ENCODE measurements at regions not wholly inside any gene's neighbourhood (a gene's known extent, or its start where the extent isn't known, plus 50 kb on each side); places are given as distances from the start of the nearest gene placed in this dataset.

DNA sequence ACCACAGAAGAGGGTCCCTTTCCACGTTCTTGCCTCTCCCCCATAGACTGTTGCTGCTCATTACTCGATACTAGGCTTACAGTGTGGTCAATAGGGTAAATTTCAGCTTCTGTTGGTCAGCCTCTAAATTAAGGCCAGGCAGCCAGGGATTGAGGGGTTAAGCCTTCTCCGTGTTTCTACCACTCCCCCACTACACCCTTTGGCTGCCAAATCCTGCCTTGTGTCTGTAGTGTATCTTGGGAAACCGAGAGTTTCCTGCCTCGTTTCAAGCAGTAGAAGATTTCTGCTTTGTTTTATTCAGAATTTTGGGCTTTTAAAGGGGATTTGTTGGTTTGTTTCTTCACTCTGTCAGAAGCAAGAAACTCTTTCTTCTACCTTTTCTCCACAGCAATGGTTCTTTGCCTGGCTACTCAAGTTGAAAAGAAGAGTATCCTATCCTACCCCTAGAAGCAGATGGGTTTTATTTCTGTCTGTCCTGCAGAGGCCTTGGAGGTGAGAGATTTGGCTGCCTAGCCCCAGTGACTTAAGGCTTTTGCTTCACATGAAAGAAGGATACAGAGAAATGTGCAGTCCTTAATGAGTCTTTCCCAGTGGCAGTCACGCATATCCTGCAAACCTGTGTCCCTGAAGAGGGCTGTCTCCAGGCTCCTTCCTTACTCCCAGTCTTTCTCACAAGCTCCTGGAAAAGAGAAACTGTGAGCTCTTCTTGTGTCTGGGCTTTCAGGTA, 261.5 kb upstream of the TANK start:
- no peak for TF ChIP-seq YY1 (IDR thresholded peaks at IDR 0.05; ENCODE audit: insufficient read depth, insufficient read length)
- no peak for TF ChIP-seq SUZ12 (IDR thresholded peaks at IDR 0.05; ENCODE audit: extremely low read depth, insufficient read depth, insufficient read length)
